H1 (cell line): ENCODE measurements at regions not wholly inside any gene's neighbourhood (a gene's known extent, or its start where the extent isn't known, plus 50 kb on each side); places are given as distances from the start of the nearest gene placed in this dataset.

ENCODE experiments used
- CTCF ChIA-PET: fragments of 300-600 bp; sonication (Branson Sonifier 250); formaldehyde crosslinking; loops from one replicate; lab custom pipeline; 2021; ENCODE audit not compliant: partially characterized antibody; lab: Charles Lee
- POLR2A ChIA-PET: fragments of 300-600 bp; sonication (Branson Sonifier 250); formaldehyde crosslinking; loops from one replicate; lab custom pipeline; 2021; ENCODE audit warnings: inconsistent platforms; ENCODE audit not compliant: partially characterized antibody; lab: Charles Lee
- DNase-seq, 2 experiments: peaks; one replicate each; pipeline versions ENCODE4 v3.0.0 to v3.0.0-alpha.2; 2010 to 2022; ENCODE audit warnings: low spot score in 2 of 2, low read depth in 1 of 2, mixed read lengths in 1 of 2
- FAIRE-seq: peaks from 2 replicates; lab custom pipeline; 2011; peaks lifted over from hg19 to GRCh38; lab: Jason Lieb, UNC
- H2AFZ ChIP-seq: 2 replicates; pipeline ENCODE4 v1.8.1; 2012; ENCODE audit warnings: low read length, inconsistent platforms
- H2AK5ac ChIP-seq: 2 replicates; pipeline ENCODE4 v1.6.1; 2013; ENCODE audit warnings: low read depth, low read length
- H2BK120ac ChIP-seq: replicated peaks from 2 replicates; pipeline ENCODE3; 2013; ENCODE audit warnings: low read depth, low read length, inconsistent platforms
- H2BK12ac ChIP-seq: 2 replicates; pipeline ENCODE4 v1.6.1; 2013; ENCODE audit warnings: low read depth, low read length
- H2BK15ac ChIP-seq: 2 replicates; pipeline ENCODE4 v1.6.1; 2013; ENCODE audit warnings: low read length
- H2BK20ac ChIP-seq: 2 replicates; pipeline ENCODE4 v1.6.1; 2013; ENCODE audit warnings: low read length
- H2BK5ac ChIP-seq: 2 replicates; pipeline ENCODE4 v1.6.1; 2013; ENCODE audit warnings: low read depth, low read length
- H3K14ac ChIP-seq: 2 replicates; pipeline ENCODE4 v1.6.1; 2013; ENCODE audit warnings: inconsistent platforms; ENCODE audit not compliant: insufficient read length
- H3K18ac ChIP-seq: 2 replicates; pipeline ENCODE4 v1.6.1; 2013; ENCODE audit warnings: low read length; ENCODE audit errors: extremely low read depth
- H3K23ac ChIP-seq: 2 replicates; pipeline ENCODE4 v1.6.1; 2013; ENCODE audit warnings: inconsistent platforms; ENCODE audit not compliant: insufficient read length
- H3K23me2 ChIP-seq: 2 replicates; pipeline ENCODE4 v1.6.1; 2013; ENCODE audit warnings: low read depth, low read length
- H3K27ac ChIP-seq: 2 replicates; pipeline ENCODE4 v1.6.1; 2011; ENCODE audit warnings: low read depth, low read length, inconsistent platforms
- H3K27me3 ChIP-seq, 4 experiments: replicated peaks in 1 of 4; 1 replicate in 1 of 4; 2 replicates in 3 of 4; pipeline versions ENCODE4 v1.6.1 to v1.8.1; 2011 to 2013; ENCODE audit warnings: low read length in 3 of 4, mild to moderate bottlenecking in 3 of 4, inconsistent platforms in 2 of 4, mixed read lengths in 2 of 4, moderate library complexity in 1 of 4; ENCODE audit not compliant: control insufficient read depth in 3 of 4, insufficient read depth in 3 of 4; ENCODE audit errors: extremely low read depth in 1 of 4
- H3K36me3 ChIP-seq, 4 experiments: 2 replicates each; pipeline versions ENCODE4 v1.6.1 to v1.8.1; 2011 to 2013; ENCODE audit warnings: mild to moderate bottlenecking in 4 of 4, low read length in 3 of 4, moderate library complexity in 2 of 4, control low read depth in 1 of 4, inconsistent platforms in 1 of 4; ENCODE audit not compliant: insufficient read depth in 4 of 4, control insufficient read depth in 2 of 4
- H3K4ac ChIP-seq: replicated peaks from 2 replicates; pipeline ENCODE3; 2013; ENCODE audit warnings: low read length, low read depth, mixed read lengths, inconsistent platforms; ENCODE audit not compliant: insufficient read length
- H3K4me1 ChIP-seq, 4 experiments: replicated peaks in 1 of 4; 1 replicate in 1 of 4; 2 replicates in 3 of 4; pipeline versions ENCODE4 v1.6.1 to v1.8.1; 2011 to 2013; ENCODE audit warnings: low read length in 3 of 4, inconsistent platforms in 2 of 4, mixed read lengths in 1 of 4; ENCODE audit not compliant: insufficient read depth in 4 of 4, control insufficient read depth in 3 of 4
- H3K4me2 ChIP-seq, 2 experiments: 2 replicates each; pipeline versions ENCODE4 v1.6.1 to v1.8.1; 2011 to 2013; ENCODE audit warnings: low read depth in 2 of 2, low read length in 2 of 2, control low read depth in 1 of 2, inconsistent platforms in 1 of 2, mild to moderate bottlenecking in 1 of 2; ENCODE audit not compliant: insufficient read depth in 1 of 2
- H3K4me3 ChIP-seq, 4 experiments: fragments of 200-600, 300-600 bp in 1 of 4; sonication (generic), shearing (Covaris generic), sonication (Bioruptor Twin) in 1 of 4; 2 replicates each; pipeline versions ENCODE4 v1.5.1 to v1.8.1; 2011 to 2016; ENCODE audit warnings: low read length in 4 of 4, low read depth in 3 of 4, control low read depth in 2 of 4, inconsistent platforms in 2 of 4, mild to moderate bottlenecking in 2 of 4, mixed read lengths in 1 of 4, moderate library complexity in 1 of 4; ENCODE audit not compliant: insufficient read depth in 2 of 4; ENCODE audit errors: extremely low read depth in 1 of 4
- H3K56ac ChIP-seq: replicated peaks from 2 replicates; pipeline ENCODE3; 2013; ENCODE audit warnings: low read depth, mild to moderate bottlenecking, mixed read lengths, low read length, inconsistent platforms; ENCODE audit not compliant: insufficient read length
- H3K79me1 ChIP-seq: 2 replicates; pipeline ENCODE4 v1.6.1; 2013; ENCODE audit warnings: low read depth, low read length, control low read depth
- H3K79me2 ChIP-seq, 2 experiments: 2 replicates each; pipeline versions ENCODE4 v1.6.1 to v1.8.1; 2012 to 2013; ENCODE audit warnings: low read length in 2 of 2, mild to moderate bottlenecking in 2 of 2, inconsistent platforms in 1 of 2; ENCODE audit not compliant: insufficient read depth in 2 of 2, control insufficient read depth in 1 of 2
- H3K9ac ChIP-seq, 4 experiments: replicated peaks in 1 of 4; 1 replicate in 1 of 4; 2 replicates in 3 of 4; pipeline versions ENCODE4 v1.6.1 to v1.8.1; 2011 to 2013; ENCODE audit warnings: low read depth in 3 of 4, low read length in 3 of 4, control low read depth in 2 of 4, mild to moderate bottlenecking in 2 of 4, moderate library complexity in 2 of 4, inconsistent platforms in 1 of 4; ENCODE audit errors: extremely low read depth in 1 of 4
- H3K9me3 ChIP-seq, 2 experiments: 2 replicates each; pipeline versions ENCODE4 v1.6.1 to v1.8.1; 2012 to 2013; ENCODE audit warnings: mild to moderate bottlenecking in 2 of 2, moderate library complexity in 2 of 2, control low read depth in 1 of 2, inconsistent platforms in 1 of 2, low read depth in 1 of 2, low read length in 1 of 2, mixed read lengths in 1 of 2; ENCODE audit not compliant: insufficient read depth in 2 of 2
- H4K20me1 ChIP-seq, 2 experiments: replicated peaks in 1 of 2; 2 replicates each; pipeline versions ENCODE3 to v1.8.1; 2011 to 2013; ENCODE audit warnings: inconsistent platforms in 2 of 2, low read length in 2 of 2, mild to moderate bottlenecking in 1 of 2; ENCODE audit not compliant: insufficient read depth in 2 of 2, control insufficient read depth in 1 of 2
- H4K5ac ChIP-seq: 2 replicates; pipeline ENCODE4 v1.6.1; 2013; ENCODE audit warnings: low read length, low read depth, mixed read lengths, inconsistent platforms; ENCODE audit not compliant: insufficient read length
- H4K8ac ChIP-seq: 2 replicates; pipeline ENCODE4 v1.8.0; 2013; ENCODE audit warnings: mild to moderate bottlenecking, moderate library complexity, low read length, inconsistent platforms; ENCODE audit not compliant: insufficient read depth; ENCODE audit errors: extremely low read depth
- H4K91ac ChIP-seq: replicated peaks from 2 replicates; pipeline ENCODE3; 2013; ENCODE audit warnings: low read length, mixed read lengths, inconsistent platforms; ENCODE audit not compliant: insufficient read length
- HDAC2 ChIP-seq, 2 experiments: fragments of 300-600 bp in 1 of 2; sonication (generic) in 1 of 2; IDR thresholded peaks; 2 replicates each; pipeline ENCODE4 v1.6.1; 2011 to 2012; ENCODE audit warnings: low read depth in 2 of 2, low read length in 2 of 2, mild to moderate bottlenecking in 2 of 2, moderate library complexity in 2 of 2, borderline replicate concordance in 1 of 2, inconsistent platforms in 1 of 2
- KDM1A ChIP-seq: fragments of 200-600, 300-600 bp; sonication (generic); IDR thresholded peaks from 2 replicates; pipeline ENCODE4 v1.7.1; 2016; ENCODE audit warnings: mild to moderate bottlenecking, low read length, borderline replicate concordance
- KDM5A ChIP-seq: fragments of 200-600 bp; IDR thresholded peaks from 2 replicates; pipeline ENCODE4 v1.7.1; 2012; ENCODE audit warnings: mild to moderate bottlenecking, low read length, inconsistent platforms, mixed read lengths
- POLR2A ChIP-seq, 2 experiments: IDR thresholded peaks; 1 replicate in 1 of 2; 2 replicates in 1 of 2; pipeline ENCODE4 v1.6.1; 2011; ENCODE audit warnings: low read depth in 2 of 2, low read length in 2 of 2, mild to moderate bottlenecking in 2 of 2; ENCODE audit errors: control extremely low read depth in 1 of 2
- RBBP5 ChIP-seq: IDR thresholded peaks from 2 replicates; pipeline ENCODE4 v1.7.1; 2012; ENCODE audit warnings: low read depth, mild to moderate bottlenecking, inconsistent platforms, low read length, moderate library complexity, borderline replicate concordance
- SIX5 ChIP-seq: IDR thresholded peaks from 2 replicates; pipeline ENCODE4 v1.6.1; 2011; ENCODE audit warnings: mild to moderate bottlenecking, low read depth, low read length
- SP4 ChIP-seq: IDR thresholded peaks from 2 replicates; pipeline ENCODE4 v1.6.1; 2012; ENCODE audit warnings: low read length, inconsistent platforms
- SRF ChIP-seq: IDR thresholded peaks from 2 replicates; pipeline ENCODE4 v1.6.1; 2011; ENCODE audit warnings: mild to moderate bottlenecking, low read depth, low read length, moderate library complexity
- TCF12 ChIP-seq: IDR thresholded peaks from 2 replicates; pipeline ENCODE4 v1.6.1; 2011; ENCODE audit warnings: low read depth, mild to moderate bottlenecking, low read length
- YY1 ChIP-seq: IDR thresholded peaks from 2 replicates; pipeline ENCODE4 v1.6.1; 2011; ENCODE audit warnings: low read depth, mild to moderate bottlenecking, low read length
- WGBS, 2 experiments: shearing (Covaris generic) in 1 of 2; methylation state at CpG; one replicate each; pipeline versions ENCODE4 v1.1.6 to v1.1.7; 2013 to 2015; ENCODE audit warnings: low lambda C conversion rate in 2 of 2, mixed read lengths in 2 of 2, inconsistent platforms in 1 of 2, low coverage in 1 of 2, missing lambda C conversion rate in 1 of 2; ENCODE audit not compliant: insufficient replicate concordance in 2 of 2, insufficient coverage in 1 of 2, insufficient read length in 1 of 2; ENCODE audit errors: extremely low coverage in 1 of 2, missing lambda C conversion rate in 1 of 2; 5-methylcytosine and 5-hydroxymethylcytosine counted together

DNA sequence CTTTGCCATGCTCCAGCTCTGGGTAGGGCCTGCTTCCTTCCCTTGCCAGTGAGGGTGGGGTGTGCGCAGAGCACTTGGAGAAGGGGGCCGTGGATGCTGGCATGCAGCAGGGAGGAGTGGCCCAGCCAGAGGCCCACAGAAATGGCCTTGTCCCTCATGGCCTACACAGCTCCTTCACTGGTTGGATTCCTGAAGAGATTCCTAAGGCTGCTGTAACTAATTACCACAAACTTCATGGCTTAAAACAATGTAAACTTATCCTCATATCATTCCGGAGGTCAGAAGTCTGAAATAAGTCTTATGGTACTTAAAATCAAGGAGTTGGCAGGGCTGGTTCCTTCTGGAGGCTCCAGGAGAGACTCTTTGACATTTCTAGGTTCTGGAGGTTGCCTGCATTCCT is 195.2 kb downstream of the GLI2 start:
- Histone ChIP-seq H3K4me1 (peaks cover 0 to 5% (median 2%) of the 10 kb centered on the region in 4 experiments; a peak in 3 of 7 replicates), H2BK20ac (no peak overlapping the region), H3K9me3 (peaks cover 0 to 5% of the 10 kb centered on the region in 2 experiments; a peak in 2 of 4 replicates), H2BK5ac (no peak overlapping the region), H3K4me3 (no peak overlapping the region), H4K91ac (no peak overlapping the region), H2BK120ac (no peak overlapping the region), H3K36me3 (peaks cover 0 to 3% (median 1%) of the 10 kb centered on the region in 4 experiments; a peak in 3 of 8 replicates), H2AFZ (no peak overlapping the region), H3K79me1 (peaks cover 8% of the 10 kb centered on the region), H3K14ac (no peak overlapping the region), H3K4ac (no peak overlapping the region), H3K27me3 (no peaks in the 10 kb centered on the region), H4K5ac (no peak overlapping the region), H2BK12ac (no peak overlapping the region), H3K23me2 (no peaks in the 10 kb centered on the region), H3K9ac (no peak overlapping the region), H3K56ac (no peak overlapping the region), H2BK15ac (no peak overlapping the region), H4K20me1 (peaks cover 23 to 30% of the 10 kb centered on the region in 2 experiments), H3K23ac (no peak overlapping the region), H3K18ac (no peak overlapping the region), H4K8ac (no peak overlapping the region), H3K79me2 (peaks cover 0 to 11% of the 10 kb centered on the region in 2 experiments; a peak in 1 of 4 replicates), H3K4me2 (no peak overlapping the region), H3K27ac (no peak overlapping the region), H2AK5ac (no peak overlapping the region)
- WGBS, 2 experiments = 83% methylated on average over 3 of the region's 3 CpGs; no CpG with 5 or more reads in 1 of the 2 experiments
- FAIRE-seq = no peak
- DNase-seq = no peak
- TF ChIP-seq HDAC2 (IDR thresholded peaks at IDR 0.05; ENCODE audit: borderline replicate concordance in 1 of 2, low read depth in 2 of 2, low read length in 2 of 2) (no peak), YY1 (no peak), KDM5A (no peak), RBBP5 (no peak), KDM1A (no peak), SIX5 (no peak), SP4 (no peak), POLR2A (IDR thresholded peaks at IDR 0.05; ENCODE audit: control extremely low read depth in 1 of 2, low read depth in 2 of 2, low read length in 2 of 2) (no peak), SRF (no peak), TCF12 (no peak)
- POLR2A ChIA-PET = interaction anchor here (0.6 kb wide), 1 partner anchor 142 kb away, joined by 3 read pairs; no protein-coding TSS in a partner anchor
- CTCF ChIA-PET = interaction anchor here (1.3 to 6.1 kb wide), 2 partner anchors 28 to 232 kb away, joined by 3 to 29 read pairs; no protein-coding TSS in a partner anchor
